SK-N-MC (cell line): ENCODE measurements at regions not wholly inside any gene's neighbourhood (a gene's known extent, or its start where the extent isn't known, plus 50 kb on each side); places are given as distances from the start of the nearest gene placed in this dataset.

Experiments used
- EZH2 ChIP-seq: fragments of 200-600 bp; sonication (generic); IDR thresholded peaks from one replicate; pipeline ENCODE4 v1.6.1; 2017; ENCODE audit warnings: antibody characterized with exemption
- FOXP2 ChIP-seq: optimal IDR thresholded peaks from 2 replicates; pipeline ENCODE3; 2011; ENCODE audit warnings: mild to moderate bottlenecking, moderate library complexity; ENCODE audit not compliant: insufficient read depth; ENCODE audit errors: extremely low read length, control extremely low read depth
- POLR2AphosphoS5 ChIP-seq: IDR thresholded peaks from 2 replicates; pipeline ENCODE4 v1.6.1; 2012; ENCODE audit warnings: mild to moderate bottlenecking, low read depth, low read length, borderline replicate concordance

GRCh38 chr16:9658586-9658985, 523.6 kb downstream of the GRIN2A start:
- TF ChIP-seq EZH2 (no peak), POLR2AphosphoS5 (no peak), FOXP2 (no peak)
